Trophoblast cell (in vitro differentiated cells and primary cell): ENCODE measurements at regions not wholly inside any gene's neighbourhood (a gene's known extent, or its start where the extent isn't known, plus 50 kb on each side); places are given as distances from the start of the nearest gene placed in this dataset.

ENCODE experiments used
- DNase-seq, 2 donors: peaks; one replicate each; pipeline ENCODE4 v3.0.0-alpha.2; 2016
- H2AFZ ChIP-seq: 2 replicates; pipeline ENCODE4 v1.6.1; 2013; ENCODE audit warnings: low read length, moderate library complexity, mild to moderate bottlenecking; ENCODE audit not compliant: insufficient read depth, poor library complexity
- H2AK5ac ChIP-seq: 2 replicates; pipeline ENCODE4 v1.6.1; 2013; ENCODE audit warnings: mild to moderate bottlenecking, low read length
- H2BK120ac ChIP-seq: 2 replicates; pipeline ENCODE4 v1.6.1; 2013; ENCODE audit warnings: low read length, mild to moderate bottlenecking, moderate library complexity; ENCODE audit not compliant: insufficient read depth, poor library complexity
- H2BK12ac ChIP-seq: 2 replicates; pipeline ENCODE4 v1.6.1; 2013; ENCODE audit warnings: mild to moderate bottlenecking, low read length, moderate library complexity
- H2BK5ac ChIP-seq: 2 replicates; pipeline ENCODE4 v1.6.1; 2013; ENCODE audit warnings: low read length, low read depth, moderate library complexity, mild to moderate bottlenecking; ENCODE audit not compliant: poor library complexity
- H3K14ac ChIP-seq: 2 replicates; pipeline ENCODE4 v1.6.1; 2013; ENCODE audit warnings: mild to moderate bottlenecking, low read length
- H3K18ac ChIP-seq: 2 replicates; pipeline ENCODE4 v1.6.1; 2013; ENCODE audit warnings: mild to moderate bottlenecking, low read length
- H3K23ac ChIP-seq: 2 replicates; pipeline ENCODE4 v1.6.1; 2013; ENCODE audit warnings: low read length
- H3K27ac ChIP-seq: 2 replicates; pipeline ENCODE4 v1.5.1; 2013; ENCODE audit warnings: low read depth, mild to moderate bottlenecking, inconsistent platforms, low read length, moderate library complexity
- H3K27me3 ChIP-seq: 2 replicates; pipeline ENCODE4 v1.6.1; 2013; ENCODE audit warnings: inconsistent platforms, mild to moderate bottlenecking, low read length, moderate library complexity; ENCODE audit not compliant: insufficient read depth
- H3K36me3 ChIP-seq, 2 experiments: 1 replicate in 1 of 2; 2 replicates in 1 of 2; pipeline ENCODE4 v1.6.1; 2013; ENCODE audit warnings: low read length in 2 of 2, mild to moderate bottlenecking in 2 of 2, moderate library complexity in 1 of 2; ENCODE audit not compliant: insufficient read depth in 2 of 2, control insufficient read depth in 1 of 2
- H3K4ac ChIP-seq: 2 replicates; pipeline ENCODE4 v1.6.1; 2013; ENCODE audit warnings: low read depth, mild to moderate bottlenecking, low read length, moderate library complexity
- H3K4me1 ChIP-seq, 2 experiments: 1 replicate in 1 of 2; 2 replicates in 1 of 2; pipeline ENCODE4 v1.6.1; 2013; ENCODE audit warnings: low read length in 2 of 2, mild to moderate bottlenecking in 2 of 2, moderate library complexity in 1 of 2; ENCODE audit not compliant: insufficient read depth in 2 of 2, control insufficient read depth in 1 of 2
- H3K4me2 ChIP-seq: 2 replicates; pipeline ENCODE4 v1.6.1; 2013; ENCODE audit warnings: inconsistent platforms, mild to moderate bottlenecking, low read length, moderate library complexity
- H3K4me3 ChIP-seq: 2 replicates; pipeline ENCODE4 v1.5.1; 2013; ENCODE audit warnings: mild to moderate bottlenecking, low read depth, low read length, inconsistent platforms
- H3K79me1 ChIP-seq: one replicate; pipeline ENCODE4 v1.6.1; 2013; ENCODE audit warnings: low read length
- H3K79me2 ChIP-seq: 2 replicates; pipeline ENCODE4 v1.6.1; 2013; ENCODE audit warnings: low read length, mild to moderate bottlenecking; ENCODE audit not compliant: control insufficient read depth, insufficient read depth, poor library complexity
- H3K9ac ChIP-seq: 2 replicates; pipeline ENCODE4 v1.6.1; 2013; ENCODE audit warnings: mild to moderate bottlenecking, low read length
- H3K9me3 ChIP-seq: 2 replicates; pipeline ENCODE4 v1.6.1; 2013; ENCODE audit warnings: low read depth, mild to moderate bottlenecking, control low read depth, inconsistent platforms, low read length; ENCODE audit not compliant: insufficient read depth
- H4K12ac ChIP-seq: 2 replicates; pipeline ENCODE4 v1.6.1; 2013; ENCODE audit warnings: low read depth, mild to moderate bottlenecking, low read length, moderate library complexity
- H4K8ac ChIP-seq: 2 replicates; pipeline ENCODE4 v1.6.1; 2013; ENCODE audit warnings: low read depth, mild to moderate bottlenecking, low read length, moderate library complexity
- H4K91ac ChIP-seq: one replicate; pipeline ENCODE4 v1.6.1; 2013; ENCODE audit warnings: low read depth, mild to moderate bottlenecking, low read length, moderate library complexity
- WGBS: extraction: QIAGEN DNeasy Blood & Tissue Kit; methylation state at CpG from one replicate; pipeline ENCODE4 v1.1.7; 2013; ENCODE audit warnings: missing lambda C conversion rate; ENCODE audit not compliant: insufficient read length, insufficient coverage; ENCODE audit errors: extremely low coverage; 5-methylcytosine and 5-hydroxymethylcytosine counted together

DNA sequence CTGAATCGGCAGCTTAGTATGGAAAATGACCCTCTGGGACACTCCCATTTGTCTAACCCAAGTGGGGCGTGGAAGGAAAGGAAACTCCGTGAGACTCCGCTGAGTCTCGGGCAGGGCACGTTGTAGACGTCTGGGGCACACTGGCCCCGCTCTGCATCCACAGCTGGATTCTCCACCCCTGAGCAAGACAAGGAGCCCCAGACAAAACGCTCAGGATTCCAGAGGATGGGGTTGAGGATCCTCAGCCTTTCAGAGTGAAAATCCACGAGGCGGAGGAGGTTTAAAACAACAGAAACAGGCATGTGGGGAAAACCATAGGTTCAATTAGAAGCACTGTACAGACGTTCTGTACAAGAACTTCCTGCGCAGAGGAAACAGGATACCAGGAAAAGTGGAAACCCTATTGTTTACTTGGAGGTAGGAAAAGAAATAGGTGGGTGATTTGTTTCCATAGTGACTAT lies 124.9 kb upstream of the ZNF236 start:
- H3K4ac ChIP-seq = no peak overlapping the region
- H3K79me1 ChIP-seq = no peaks in the 10 kb centered on the region
- no peak for DNase-seq
- no peak overlapping the region for H2AK5ac ChIP-seq
- H3K14ac ChIP-seq = no peak overlapping the region
- no peak overlapping the region for H3K27ac ChIP-seq
- H3K4me2 ChIP-seq = no peak overlapping the region
- H3K36me3 ChIP-seq = no peaks in the 10 kb centered on the region
- no peaks in the 10 kb centered on the region for H3K9me3 ChIP-seq
- no peak overlapping the region for H3K18ac ChIP-seq
- H3K4me3 ChIP-seq = no peak overlapping the region
- no peak overlapping the region for H2AFZ ChIP-seq
- no peak overlapping the region for H3K9ac ChIP-seq
- no peak overlapping the region for H2BK5ac ChIP-seq
- H4K8ac ChIP-seq = no peak overlapping the region
- no peaks in the 10 kb centered on the region for H3K27me3 ChIP-seq
- H3K79me2 ChIP-seq = no peaks in the 10 kb centered on the region
- no peak overlapping the region for H4K91ac ChIP-seq
- no peak overlapping the region for H3K23ac ChIP-seq
- peaks cover 3 to 8% of the 10 kb centered on the region in 2 experiments for H3K4me1 ChIP-seq
- no peak overlapping the region for H2BK12ac ChIP-seq
- peak overlapping the region; percentile 63 for H2BK120ac ChIP-seq
- H4K12ac ChIP-seq = no peak overlapping the region
- WGBS = no CpG with 5 or more reads among the region's 13 CpGs

- H3K9ac ChIP-seq = no peak overlapping the region
- no peaks in the 10 kb centered on the region for H3K36me3 ChIP-seq
- H2BK120ac ChIP-seq = no peak overlapping the region
- no peak overlapping the region for H2BK12ac ChIP-seq
- no peak overlapping the region for H4K91ac ChIP-seq
- H3K18ac ChIP-seq = no peak overlapping the region
- H3K4me2 ChIP-seq = no peak overlapping the region
- no peak overlapping the region for H4K8ac ChIP-seq
- no peaks in the 10 kb centered on the region for H3K79me2 ChIP-seq
- no peaks in the 10 kb centered on the region for H3K27me3 ChIP-seq
- H3K4me1 ChIP-seq = no peaks in the 10 kb centered on the region
- no peak overlapping the region for H2BK5ac ChIP-seq
- H3K23ac ChIP-seq = no peak overlapping the region
- no peak for DNase-seq
- no peak overlapping the region for H3K4ac ChIP-seq
- H2AFZ ChIP-seq = no peak overlapping the region
- H3K4me3 ChIP-seq = no peak overlapping the region
- H2AK5ac ChIP-seq = no peak overlapping the region
- no CpG with 5 or more reads among the region's 7 CpGs for WGBS
- H3K27ac ChIP-seq = no peak overlapping the region
- H3K79me1 ChIP-seq = no peaks in the 10 kb centered on the region
- no peak overlapping the region for H3K14ac ChIP-seq
- H4K12ac ChIP-seq = no peak overlapping the region
- H3K9me3 ChIP-seq = no peaks in the 10 kb centered on the region
These were observed 130.6 kb upstream of the ZNF236 start for GRCh38 chr18:76691800-76692199.

- Histone ChIP-seq H3K18ac (no peak overlapping the region), H3K9ac (no peak overlapping the region), H3K27me3 (no peaks in the 10 kb centered on the region), H2BK120ac (no peak overlapping the region), H3K27ac (no peak overlapping the region), H2BK12ac (no peak overlapping the region), H3K4ac (no peak overlapping the region), H2AK5ac (no peak overlapping the region), H4K91ac (no peak overlapping the region), H4K8ac (no peak overlapping the region), H3K4me2 (no peak overlapping the region), H3K23ac (no peak overlapping the region), H2BK5ac (no peak overlapping the region), H4K12ac (no peak overlapping the region), H3K4me3 (no peak overlapping the region), H3K79me2 (no peaks in the 10 kb centered on the region), H3K4me1 (no peaks in the 10 kb centered on the region), H3K79me1 (no peaks in the 10 kb centered on the region), H3K14ac (no peak overlapping the region), H3K36me3 (no peaks in the 10 kb centered on the region), H3K9me3 (no peaks in the 10 kb centered on the region), H2AFZ (no peak overlapping the region)
- no CpG with 5 or more reads among the region's 7 CpGs for WGBS
- no peak for DNase-seq
These were observed 132.6 kb upstream of the ZNF236 start for GRCh38 chr18:76689646-76690264.

GRCh38 chr18:76688724-76689472 lies 133.5 kb upstream of the ZNF236 start:
- Histone ChIP-seq H3K79me1 (no peaks in the 10 kb centered on the region), H3K4me3 (no peak overlapping the region), H2BK5ac (no peak overlapping the region), H3K4me1 (no peaks in the 10 kb centered on the region), H3K36me3 (no peaks in the 10 kb centered on the region), H3K14ac (no peak overlapping the region), H2AK5ac (no peak overlapping the region), H2BK120ac (no peak overlapping the region), H3K9ac (no peak overlapping the region), H3K27me3 (no peaks in the 10 kb centered on the region), H4K91ac (no peak overlapping the region), H3K4ac (no peak overlapping the region), H3K18ac (no peak overlapping the region), H3K27ac (no peak overlapping the region), H3K23ac (no peak overlapping the region), H3K9me3 (no peaks in the 10 kb centered on the region), H3K4me2 (no peak overlapping the region), H3K79me2 (no peaks in the 10 kb centered on the region), H2BK12ac (no peak overlapping the region), H2AFZ (no peak overlapping the region), H4K8ac (no peak overlapping the region), H4K12ac (no peak overlapping the region)
- no peak for DNase-seq
- WGBS = no CpG with 5 or more reads among the region's 15 CpGs
